ENCODE measurements at regions not wholly inside any gene's neighbourhood (a gene's known extent, or its start where the extent isn't known, plus 50 kb on each side); places are given as distances from the start of the nearest gene placed in this dataset.
"Not testable (repeated sequence)": the region's sequence is repeated elsewhere in the genome, so short reads cannot be mapped to it uniquely, and the experiment has no call there.

DNA sequence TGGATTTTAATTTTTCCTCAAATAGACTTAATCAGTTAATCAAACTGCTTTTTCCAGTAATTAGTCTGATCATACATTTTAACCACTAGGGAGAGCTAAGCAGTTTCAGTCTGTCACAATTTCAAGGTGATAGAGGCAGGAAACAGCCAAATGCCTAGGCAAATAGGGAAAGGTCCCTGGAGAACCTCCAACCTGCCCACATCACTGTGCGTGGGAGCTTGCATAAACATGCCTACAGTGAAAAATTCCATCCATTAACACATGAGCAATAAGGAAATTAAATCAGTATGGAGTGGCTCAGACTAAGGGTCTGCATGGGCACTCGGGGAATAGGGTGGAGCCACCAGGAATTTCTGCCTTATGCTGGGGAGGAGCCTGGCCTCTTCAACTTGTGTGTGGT is 74.6 kb downstream of the AASDHPPT start:
- intact Hi-C loops (cut with micrococcal nuclease) = no loop called here

DNA sequence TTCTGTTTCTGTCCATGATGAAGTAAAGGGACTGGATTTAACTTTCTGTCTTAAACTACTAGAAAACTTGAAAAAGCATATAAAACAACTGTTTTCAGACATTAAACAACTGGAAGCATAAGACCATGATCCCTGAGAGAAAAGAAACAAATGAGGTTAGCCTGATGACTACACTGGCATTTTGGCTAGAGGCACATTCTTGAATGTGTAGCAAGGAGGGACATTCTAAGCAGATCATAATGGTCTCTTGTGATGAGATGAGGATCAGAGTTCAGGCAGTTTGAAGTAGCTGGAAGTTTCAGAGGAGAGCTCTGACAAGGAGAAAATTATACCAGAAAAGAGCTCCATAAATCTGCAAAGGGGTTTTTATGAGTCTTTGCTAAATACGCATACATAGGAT is 75.4 kb downstream of the AASDHPPT start:
- ChIA-PET CTCF (no interaction called here), POLR2A (no interaction called here)
- no peak overlapping the region for H3K4me3 Mint-ChIP-seq
- H3K27ac Mint-ChIP-seq = no peak overlapping the region
- H3K36me3 Mint-ChIP-seq = no peaks in the 10 kb centered on the region
- no peaks in the 10 kb centered on the region for H3K9me3 Mint-ChIP-seq
- no peaks in the 10 kb centered on the region for H3K4me1 Mint-ChIP-seq (ENCODE audit: low read depth)
- intact Hi-C loops (cut with micrococcal nuclease) = no loop called here
- peaks cover 5% of the 10 kb centered on the region for H3K27me3 Mint-ChIP-seq
- no peak for DNase-seq

More for the DNA sequence above, 74.6 kb downstream of the AASDHPPT start:
- H3K4me3 Mint-ChIP-seq = no peak overlapping the region
- DNase-seq = no peak
- no peak overlapping the region for H3K27ac Mint-ChIP-seq
- H3K9me3 Mint-ChIP-seq = peaks cover under 1% of the 10 kb centered on the region
- no peaks in the 10 kb centered on the region for H3K36me3 Mint-ChIP-seq
- peaks cover 5% of the 10 kb centered on the region for H3K27me3 Mint-ChIP-seq
- H3K4me1 Mint-ChIP-seq (ENCODE audit: low read depth) = no peaks in the 10 kb centered on the region
- ChIA-PET CTCF (interaction anchor here (1.3 kb wide), 1 partner anchor 65 kb away, joined by 3 read pairs; no protein-coding TSS in a partner anchor), POLR2A (no interaction called here)

GRCh38 chr11:106156290-106156937 is 79.0 kb downstream of the AASDHPPT start:
- intact Hi-C loops (cut with micrococcal nuclease) = no loop called here
- no peaks in the 10 kb centered on the region for H3K4me1 Mint-ChIP-seq (ENCODE audit: low read depth)
- ChIA-PET CTCF (interaction anchor here (0.7 to 1.3 kb wide), 6 partner anchors 8 to 211 kb away, joined by 3 to 7 read pairs (median 3); no protein-coding TSS in a partner anchor), POLR2A (no interaction called here)
- no peak overlapping the region for H3K4me3 Mint-ChIP-seq
- H3K9me3 Mint-ChIP-seq = no peaks in the 10 kb centered on the region
- DNase-seq = no peak
- no peak overlapping the region for H3K27ac Mint-ChIP-seq
- peaks cover 3% of the 10 kb centered on the region for H3K27me3 Mint-ChIP-seq
- H3K36me3 Mint-ChIP-seq = no peaks in the 10 kb centered on the region

- intact Hi-C loops (cut with micrococcal nuclease) = no loop called here
- Mint-ChIP-seq H3K9me3 (no peaks in the 10 kb centered on the region), H3K36me3 (no peaks in the 10 kb centered on the region), H3K4me3 (no peak overlapping the region), H3K4me1 (ENCODE audit: low read depth) (no peaks in the 10 kb centered on the region), H3K27ac (no peak overlapping the region), H3K27me3 (peaks cover 3% of the 10 kb centered on the region)
- DNase-seq = no peak
- ChIA-PET CTCF (interaction anchor here (0.7 kb wide), 1 partner anchor 21 kb away, joined by 3 read pairs; no protein-coding TSS in a partner anchor), POLR2A (no interaction called here)
These were observed 80.9 kb downstream of the AASDHPPT start for GRCh38 chr11:106158406-106158805.

GRCh38 chr11:106159836-106160235 is 82.4 kb downstream of the AASDHPPT start:
- intact Hi-C loops (cut with micrococcal nuclease) = no loop called here
- Mint-ChIP-seq H3K27ac (no peak overlapping the region), H3K27me3 (peaks cover 2% of the 10 kb centered on the region), H3K4me3 (no peak overlapping the region), H3K36me3 (no peaks in the 10 kb centered on the region), H3K9me3 (no peaks in the 10 kb centered on the region), H3K4me1 (ENCODE audit: low read depth) (no peaks in the 10 kb centered on the region)
- POLR2A ChIA-PET = no interaction called here
- CTCF ChIA-PET = no interaction called here
- no peak for DNase-seq

DNA sequence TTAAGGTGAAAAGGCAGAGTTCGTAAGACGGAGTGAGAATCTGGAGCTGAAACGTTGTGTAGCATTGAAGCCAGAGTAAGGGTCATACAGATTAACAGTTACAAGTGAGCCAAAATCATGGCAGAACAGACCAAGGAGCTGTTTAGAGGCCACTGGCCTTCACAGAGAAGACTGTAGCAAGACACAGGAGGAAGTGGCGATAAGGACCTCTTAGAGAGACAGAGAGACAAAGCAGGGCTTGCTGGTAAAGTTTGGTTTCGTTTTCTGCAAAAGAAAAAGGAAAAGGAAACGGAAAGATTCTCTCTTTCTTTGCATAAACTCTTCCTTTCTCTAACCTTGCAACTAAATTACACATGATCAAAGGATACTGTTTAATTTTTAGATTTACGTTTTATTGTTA is 83.0 kb downstream of the AASDHPPT start:
- CTCF ChIA-PET = no interaction called here
- H3K27me3 Mint-ChIP-seq = peaks cover 2% of the 10 kb centered on the region
- H3K36me3 Mint-ChIP-seq = peaks cover under 1% of the 10 kb centered on the region
- POLR2A ChIA-PET = no interaction called here
- H3K27ac Mint-ChIP-seq = no peak overlapping the region
- H3K4me1 Mint-ChIP-seq (ENCODE audit: low read depth) = no peaks in the 10 kb centered on the region
- H3K9me3 Mint-ChIP-seq = no peaks in the 10 kb centered on the region
- intact Hi-C loops (cut with micrococcal nuclease) = no loop called here
- DNase-seq = no peak
- no peak overlapping the region for H3K4me3 Mint-ChIP-seq

DNA sequence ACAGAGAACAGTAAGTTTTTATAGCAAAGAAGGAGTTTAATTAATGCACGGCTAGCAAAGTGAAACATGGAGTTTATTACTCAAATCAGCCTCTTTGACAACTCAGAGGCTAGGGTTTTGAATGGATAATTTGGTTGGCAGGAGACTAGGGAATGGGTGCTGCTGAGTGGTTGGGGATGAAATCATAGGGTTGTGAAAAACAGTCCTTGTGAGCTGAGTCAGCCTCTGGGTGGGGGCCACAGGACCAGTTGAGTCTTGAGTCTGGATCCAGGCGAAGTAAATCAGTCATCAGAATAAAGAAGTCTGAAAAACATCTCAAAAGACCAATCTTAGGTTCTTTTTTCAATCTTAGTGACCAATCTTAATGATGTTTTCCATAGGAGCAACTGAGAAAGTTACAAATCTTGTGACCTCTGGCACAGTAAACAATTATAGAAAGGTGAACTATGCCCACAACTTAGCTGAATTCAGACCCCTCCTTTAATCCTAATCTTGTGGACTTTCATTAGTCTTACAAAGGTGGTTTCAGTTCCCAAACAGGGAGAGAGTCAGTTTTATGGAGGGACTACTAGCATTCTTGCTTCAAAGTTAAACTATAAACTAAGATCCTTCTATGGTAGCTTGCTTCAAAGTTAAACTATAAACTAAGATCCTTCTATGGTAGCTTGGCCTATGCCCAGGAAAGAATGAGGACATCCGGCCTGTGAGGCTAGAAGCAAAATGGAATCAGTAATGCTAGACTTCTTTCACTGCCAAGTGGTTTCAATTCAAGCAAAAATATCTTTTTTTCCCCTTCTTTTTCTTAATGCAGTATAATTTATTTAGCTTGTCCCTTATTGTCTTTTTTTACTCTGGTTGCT is 84.5 kb downstream of the AASDHPPT start:
- Mint-ChIP-seq H3K27ac (no peak overlapping the region), H3K9me3 (peaks cover 13% of the 10 kb centered on the region), H3K4me1 (ENCODE audit: low read depth) (no peaks in the 10 kb centered on the region), H3K4me3 (no peak overlapping the region), H3K27me3 (no peaks in the 10 kb centered on the region), H3K36me3 (peaks cover 5% of the 10 kb centered on the region)
- DNase-seq = no peak
- intact Hi-C loops (cut with micrococcal nuclease) = no loop called here
- ChIA-PET POLR2A (no interaction called here), CTCF (no interaction called here)

DNA sequence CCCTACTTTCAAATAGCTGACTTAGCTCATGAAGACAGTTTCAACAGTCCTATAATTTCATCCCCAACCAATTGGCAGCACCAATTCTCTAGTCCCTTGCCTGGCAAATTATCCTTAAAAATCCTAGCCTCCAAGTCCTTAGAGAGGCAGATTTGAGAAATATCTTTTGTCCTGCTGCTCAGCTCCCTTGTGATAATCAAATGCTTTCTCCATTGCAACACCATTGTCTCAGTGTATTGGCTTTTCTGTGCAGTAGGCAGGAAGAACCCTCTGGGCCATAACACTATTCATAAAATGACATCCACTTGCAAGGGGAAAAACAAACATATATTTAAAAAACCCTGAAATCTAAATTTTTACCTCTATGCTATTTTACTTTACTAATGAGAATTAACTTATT is 89.6 kb downstream of the AASDHPPT start:
- ChIA-PET POLR2A (no interaction called here), CTCF (no interaction called here)
- no peak overlapping the region for H3K4me3 Mint-ChIP-seq
- no peak overlapping the region for H3K27ac Mint-ChIP-seq
- intact Hi-C loops (cut with micrococcal nuclease) = no loop called here
- H3K36me3 Mint-ChIP-seq = peaks cover 5% of the 10 kb centered on the region
- H3K4me1 Mint-ChIP-seq (ENCODE audit: low read depth) = no peaks in the 10 kb centered on the region
- no peak for DNase-seq
- peaks cover 23% of the 10 kb centered on the region for H3K9me3 Mint-ChIP-seq
- H3K27me3 Mint-ChIP-seq = no peaks in the 10 kb centered on the region

DNA sequence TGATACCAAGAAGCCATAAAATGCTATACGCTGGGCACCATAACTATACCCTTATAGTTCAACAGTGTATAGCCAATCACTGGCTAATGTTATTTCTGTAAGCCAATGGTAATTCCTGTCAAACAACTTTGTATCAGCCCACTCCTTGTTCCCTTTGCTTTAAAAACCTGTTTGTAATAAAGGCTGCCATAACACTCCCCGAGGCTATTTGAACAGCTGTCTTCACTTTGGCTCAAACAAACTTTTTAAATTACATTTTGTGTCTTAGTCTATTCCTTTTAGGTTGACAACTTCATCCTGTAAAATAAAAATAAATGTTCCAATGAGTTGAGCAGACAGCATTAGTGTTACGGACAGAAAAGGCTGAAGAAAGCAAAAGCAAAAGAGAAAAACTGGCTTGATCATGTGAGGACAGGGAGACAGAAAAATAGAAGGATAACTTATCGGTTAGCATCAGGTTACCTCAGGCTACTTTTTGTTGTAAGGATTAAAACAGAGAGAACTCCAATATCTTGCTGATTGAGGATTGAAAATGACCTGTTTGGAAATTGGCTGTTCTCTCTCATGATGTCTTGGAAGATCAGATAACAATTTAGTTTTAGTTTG is 95.0 kb downstream of the AASDHPPT start:
- Mint-ChIP-seq H3K9me3 (peaks cover 6% of the 10 kb centered on the region), H3K4me1 (ENCODE audit: low read depth) (no peaks in the 10 kb centered on the region), H3K27ac (no peak overlapping the region), H3K36me3 (no peaks in the 10 kb centered on the region), H3K27me3 (no peaks in the 10 kb centered on the region), H3K4me3 (no peak overlapping the region)
- DNase-seq = no peak
- ChIA-PET CTCF (no interaction called here), POLR2A (no interaction called here)
- intact Hi-C loops (cut with micrococcal nuclease) = no loop called here

GRCh38 chr11:106173291-106173690 is 95.8 kb downstream of the AASDHPPT start:
- ChIA-PET CTCF (no interaction called here), POLR2A (no interaction called here)
- no peaks in the 10 kb centered on the region for H3K36me3 Mint-ChIP-seq
- H3K9me3 Mint-ChIP-seq = peaks cover 2% of the 10 kb centered on the region
- no peak overlapping the region for H3K4me3 Mint-ChIP-seq
- no peak overlapping the region for H3K27ac Mint-ChIP-seq
- no peak for DNase-seq
- intact Hi-C loops (cut with micrococcal nuclease) = no loop called here
- H3K27me3 Mint-ChIP-seq = no peaks in the 10 kb centered on the region
- no peaks in the 10 kb centered on the region for H3K4me1 Mint-ChIP-seq (ENCODE audit: low read depth)

DNA sequence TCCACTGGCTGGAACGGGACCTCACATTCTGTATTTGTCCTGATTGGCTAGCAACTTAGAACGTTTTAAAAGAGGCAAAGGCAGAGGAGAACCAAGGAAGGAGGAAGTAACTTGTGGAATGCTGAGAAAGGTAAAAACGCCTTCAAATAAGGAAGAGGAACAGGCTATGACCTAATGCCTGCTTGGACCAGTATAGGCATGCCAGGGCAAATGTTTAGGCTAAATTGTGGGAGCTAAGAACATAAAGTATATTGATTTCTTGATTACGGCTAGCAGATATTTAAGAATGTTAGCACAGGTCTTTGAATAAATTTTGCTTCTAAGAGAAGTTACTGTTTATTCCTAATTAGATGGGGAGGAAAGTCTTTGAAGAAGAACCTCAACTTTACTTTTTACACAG is 96.5 kb downstream of the AASDHPPT start:
- H3K9me3 Mint-ChIP-seq; H3K36me3 Mint-ChIP-seq; DNase-seq; H3K27me3 Mint-ChIP-seq; H3K4me1 Mint-ChIP-seq (ENCODE audit: low read depth); intact Hi-C loops (cut with micrococcal nuclease); H3K4me3 Mint-ChIP-seq; H3K27ac Mint-ChIP-seq; CTCF ChIA-PET; POLR2A ChIA-PET: not testable (repeated sequence)

- POLR2A ChIA-PET = no interaction called here
- H3K9me3 Mint-ChIP-seq = peaks cover 9% of the 10 kb centered on the region
- H3K36me3 Mint-ChIP-seq = no peaks in the 10 kb centered on the region
- CTCF ChIA-PET = no interaction called here
- no peak overlapping the region for H3K27ac Mint-ChIP-seq
- no peak for DNase-seq
- H3K4me3 Mint-ChIP-seq = no peak overlapping the region
- no peaks in the 10 kb centered on the region for H3K4me1 Mint-ChIP-seq (ENCODE audit: low read depth)
- no peaks in the 10 kb centered on the region for H3K27me3 Mint-ChIP-seq
- intact Hi-C loops (cut with micrococcal nuclease) = no loop called here
These were observed 99.4 kb downstream of the AASDHPPT start for GRCh38 chr11:106176817-106177216.

- intact Hi-C loops (cut with micrococcal nuclease) = no loop called here
- no peak for DNase-seq
- Mint-ChIP-seq H3K36me3 (no peaks in the 10 kb centered on the region), H3K4me3 (no peak overlapping the region), H3K9me3 (peaks cover 14% of the 10 kb centered on the region), H3K27me3 (no peaks in the 10 kb centered on the region), H3K4me1 (ENCODE audit: low read depth) (no peaks in the 10 kb centered on the region), H3K27ac (no peak overlapping the region)
- CTCF ChIA-PET = no interaction called here
- POLR2A ChIA-PET = no interaction called here
These were observed 99.8 kb downstream of the AASDHPPT start for GRCh38 chr11:106177311-106177710.

All from activated CD4-positive, alpha-beta memory T cell treated with anti-CD3 and anti-CD28 coated beads for 36 hours (primary cell).